MM.1S (cell line): ENCODE measurements at regions not wholly inside any gene's neighbourhood (a gene's known extent, or its start where the extent isn't known, plus 50 kb on each side); places are given as distances from the start of the nearest gene placed in this dataset.

Experiments
- EZH2 ChIP-seq: fragments of 300-600 bp; sonication (generic); optimal IDR thresholded peaks from 2 replicates; pipeline ENCODE3; 2017; ENCODE audit warnings: low read depth, mild to moderate bottlenecking, antibody characterized with exemption, low read length, mixed read lengths
- TF ChIP-seq, protein P1 (sequence below): fragments of 300-600 bp; sonication (generic); IDR thresholded peaks from 2 replicates; pipeline ENCODE4 v1.5.1; 2016; ENCODE audit warnings: antibody characterized with exemption, low read length, mixed read lengths

DNA sequence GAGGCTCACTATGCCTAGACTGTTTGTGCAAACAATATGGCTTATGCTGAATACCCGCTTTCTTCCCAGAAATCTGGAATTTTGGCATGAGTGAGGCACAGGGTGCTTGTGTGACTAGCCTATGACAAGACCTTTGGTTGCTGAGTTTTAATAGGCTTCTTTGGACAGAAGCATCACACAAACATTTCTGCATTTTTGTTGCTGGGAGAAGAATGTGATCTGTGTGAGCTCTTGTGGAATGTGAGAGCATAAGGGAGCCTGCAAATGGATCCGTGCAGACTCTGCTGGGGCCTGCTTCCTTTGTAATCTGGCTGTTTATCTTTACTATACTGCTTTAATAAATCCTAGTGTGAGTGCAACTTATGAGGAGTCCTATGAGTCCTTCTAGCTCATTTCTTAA, 83.0 kb upstream of the ZDHHC17 start:
- TF ChIP-seq, protein P1, sequence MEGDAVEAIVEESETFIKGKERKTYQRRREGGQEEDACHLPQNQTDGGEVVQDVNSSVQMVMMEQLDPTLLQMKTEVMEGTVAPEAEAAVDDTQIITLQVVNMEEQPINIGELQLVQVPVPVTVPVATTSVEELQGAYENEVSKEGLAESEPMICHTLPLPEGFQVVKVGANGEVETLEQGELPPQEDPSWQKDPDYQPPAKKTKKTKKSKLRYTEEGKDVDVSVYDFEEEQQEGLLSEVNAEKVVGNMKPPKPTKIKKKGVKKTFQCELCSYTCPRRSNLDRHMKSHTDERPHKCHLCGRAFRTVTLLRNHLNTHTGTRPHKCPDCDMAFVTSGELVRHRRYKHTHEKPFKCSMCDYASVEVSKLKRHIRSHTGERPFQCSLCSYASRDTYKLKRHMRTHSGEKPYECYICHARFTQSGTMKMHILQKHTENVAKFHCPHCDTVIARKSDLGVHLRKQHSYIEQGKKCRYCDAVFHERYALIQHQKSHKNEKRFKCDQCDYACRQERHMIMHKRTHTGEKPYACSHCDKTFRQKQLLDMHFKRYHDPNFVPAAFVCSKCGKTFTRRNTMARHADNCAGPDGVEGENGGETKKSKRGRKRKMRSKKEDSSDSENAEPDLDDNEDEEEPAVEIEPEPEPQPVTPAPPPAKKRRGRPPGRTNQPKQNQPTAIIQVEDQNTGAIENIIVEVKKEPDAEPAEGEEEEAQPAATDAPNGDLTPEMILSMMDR, result no peak
- no peak for TF ChIP-seq EZH2
